ENCODE measurements at regions not wholly inside any gene's neighbourhood (a gene's known extent, or its start where the extent isn't known, plus 50 kb on each side); places are given as distances from the start of the nearest gene placed in this dataset.

- H3K9me3 Mint-ChIP-seq, result no peaks in the 10 kb centered on the region
- peaks cover 80% of the 10 kb centered on the region for H3K4me1 Mint-ChIP-seq (ENCODE audit: low read depth)
- H3K36me3 Mint-ChIP-seq (ENCODE audit: low read depth), result no peaks in the 10 kb centered on the region
- H3K27me3 Mint-ChIP-seq, result peaks cover 41% of the 10 kb centered on the region
- intact Hi-C loops (cut with micrococcal nuclease), result loop anchor here (10.0 kb wide), 1 partner anchor 489 kb away; no protein-coding TSS in a partner anchor
- peak overlapping the region; percentile 86 for H3K27ac Mint-ChIP-seq
- no peak overlapping the region for H3K4me3 Mint-ChIP-seq
Observed at GRCh38 chr7:22566176-22566575, 66.2 kb upstream of the STEAP1B start.

GRCh38 chr7:22565315-22565811 is 65.4 kb upstream of the STEAP1B start:
- Mint-ChIP-seq H3K9me3 (no peaks in the 10 kb centered on the region), H3K4me1 (ENCODE audit: low read depth) (peaks cover 72% of the 10 kb centered on the region), H3K27me3 (peaks cover 42% of the 10 kb centered on the region), H3K27ac (peak overlapping the region; percentile 86), H3K4me3 (peak overlapping the region; percentile 35), H3K36me3 (ENCODE audit: low read depth) (no peaks in the 10 kb centered on the region)
- intact Hi-C loops (cut with micrococcal nuclease), result loop anchor here (1.0 to 10.0 kb wide), 2 partner anchors 22 to 489 kb away; no protein-coding TSS in a partner anchor

GRCh38 chr7:22564511-22565045 is 64.6 kb upstream of the STEAP1B start:
- Mint-ChIP-seq H3K36me3 (ENCODE audit: low read depth) (no peaks in the 10 kb centered on the region), H3K27ac (peak overlapping the region; percentile 86), H3K9me3 (no peaks in the 10 kb centered on the region), H3K27me3 (peaks cover 42% of the 10 kb centered on the region), H3K4me1 (ENCODE audit: low read depth) (peaks cover 64% of the 10 kb centered on the region), H3K4me3 (peak overlapping the region; percentile 17)
- intact Hi-C loops (cut with micrococcal nuclease), result loop anchor here (1.0 to 10.0 kb wide), 3 partner anchors 23 to 490 kb away; no protein-coding TSS in a partner anchor

- no peaks in the 10 kb centered on the region for H3K36me3 Mint-ChIP-seq (ENCODE audit: low read depth)
- H3K4me1 Mint-ChIP-seq (ENCODE audit: low read depth), result peaks cover 55% of the 10 kb centered on the region
- intact Hi-C loops (cut with micrococcal nuclease), result loop anchor here (5.0 to 10.0 kb wide), 2 partner anchors 94 to 491 kb away; no protein-coding TSS in a partner anchor
- H3K27ac Mint-ChIP-seq, result peak overlapping the region; percentile 15
- H3K4me3 Mint-ChIP-seq, result no peak overlapping the region
- no peaks in the 10 kb centered on the region for H3K9me3 Mint-ChIP-seq
- peaks cover 40% of the 10 kb centered on the region for H3K27me3 Mint-ChIP-seq
Observed at GRCh38 chr7:22563621-22564241, 63.7 kb upstream of the STEAP1B start.

GRCh38 chr7:22563032-22563501 is 63.1 kb upstream of the STEAP1B start:
- Mint-ChIP-seq H3K4me3 (no peak overlapping the region), H3K27me3 (peaks cover 33% of the 10 kb centered on the region), H3K36me3 (ENCODE audit: low read depth) (no peaks in the 10 kb centered on the region), H3K9me3 (no peaks in the 10 kb centered on the region), H3K27ac (peak overlapping the region; percentile 15), H3K4me1 (ENCODE audit: low read depth) (peaks cover 51% of the 10 kb centered on the region)
- intact Hi-C loops (cut with micrococcal nuclease), result loop anchor here (5.0 to 10.0 kb wide), 2 partner anchors 94 to 492 kb away; no protein-coding TSS in a partner anchor

- no peaks in the 10 kb centered on the region for H3K36me3 Mint-ChIP-seq (ENCODE audit: low read depth)
- peaks cover 49% of the 10 kb centered on the region for H3K4me1 Mint-ChIP-seq (ENCODE audit: low read depth)
- peaks cover 27% of the 10 kb centered on the region for H3K27me3 Mint-ChIP-seq
- intact Hi-C loops (cut with micrococcal nuclease), result loop anchor here (5.0 to 10.0 kb wide), 2 partner anchors 95 to 493 kb away; no protein-coding TSS in a partner anchor
- H3K9me3 Mint-ChIP-seq, result no peaks in the 10 kb centered on the region
- no peak overlapping the region for H3K27ac Mint-ChIP-seq
- no peak overlapping the region for H3K4me3 Mint-ChIP-seq
Observed at GRCh38 chr7:22561895-22562593, 62.1 kb upstream of the STEAP1B start.

GRCh38 chr7:22561321-22561811 is 61.4 kb upstream of the STEAP1B start:
- intact Hi-C loops (cut with micrococcal nuclease), result loop anchor here (5.0 to 10.0 kb wide), 2 partner anchors 96 to 493 kb away; no protein-coding TSS in a partner anchor
- Mint-ChIP-seq H3K4me1 (ENCODE audit: low read depth) (peaks cover 46% of the 10 kb centered on the region), H3K9me3 (no peaks in the 10 kb centered on the region), H3K27ac (no peak overlapping the region), H3K36me3 (ENCODE audit: low read depth) (no peaks in the 10 kb centered on the region), H3K27me3 (peaks cover 30% of the 10 kb centered on the region), H3K4me3 (no peak overlapping the region)

- H3K4me3 Mint-ChIP-seq, result no peak overlapping the region
- H3K27me3 Mint-ChIP-seq, result peaks cover 40% of the 10 kb centered on the region
- peaks cover 32% of the 10 kb centered on the region for H3K4me1 Mint-ChIP-seq (ENCODE audit: low read depth)
- no peaks in the 10 kb centered on the region for H3K36me3 Mint-ChIP-seq (ENCODE audit: low read depth)
- H3K9me3 Mint-ChIP-seq, result no peaks in the 10 kb centered on the region
- intact Hi-C loops (cut with micrococcal nuclease), result loop anchor here (1.0 to 10.0 kb wide), 4 partner anchors 97 to 495 kb away; no protein-coding TSS in a partner anchor
- H3K27ac Mint-ChIP-seq, result no peak overlapping the region
Observed at GRCh38 chr7:22559829-22560489, 60.0 kb upstream of the STEAP1B start.

GRCh38 chr7:22557167-22557566 is 57.2 kb upstream of the STEAP1B start:
- H3K36me3 Mint-ChIP-seq (ENCODE audit: low read depth), result no peaks in the 10 kb centered on the region
- H3K9me3 Mint-ChIP-seq, result no peaks in the 10 kb centered on the region
- H3K27me3 Mint-ChIP-seq, result peaks cover 41% of the 10 kb centered on the region
- intact Hi-C loops (cut with micrococcal nuclease), result no loop called here
- no peak overlapping the region for H3K27ac Mint-ChIP-seq
- peaks cover 4% of the 10 kb centered on the region for H3K4me1 Mint-ChIP-seq (ENCODE audit: low read depth)
- no peak overlapping the region for H3K4me3 Mint-ChIP-seq

GRCh38 chr7:22555476-22555875 is 55.5 kb upstream of the STEAP1B start:
- Mint-ChIP-seq H3K27me3 (peaks cover 51% of the 10 kb centered on the region), H3K4me1 (ENCODE audit: low read depth) (no peaks in the 10 kb centered on the region), H3K4me3 (no peak overlapping the region), H3K27ac (no peak overlapping the region), H3K9me3 (no peaks in the 10 kb centered on the region), H3K36me3 (ENCODE audit: low read depth) (no peaks in the 10 kb centered on the region)
- intact Hi-C loops (cut with micrococcal nuclease), result no loop called here

GRCh38 chr7:22554184-22554583 is 54.2 kb upstream of the STEAP1B start:
- H3K36me3 Mint-ChIP-seq (ENCODE audit: low read depth), result no peaks in the 10 kb centered on the region
- no peak overlapping the region for H3K4me3 Mint-ChIP-seq
- peaks cover 10% of the 10 kb centered on the region for H3K4me1 Mint-ChIP-seq (ENCODE audit: low read depth)
- peaks cover 64% of the 10 kb centered on the region for H3K27me3 Mint-ChIP-seq
- H3K9me3 Mint-ChIP-seq, result no peaks in the 10 kb centered on the region
- intact Hi-C loops (cut with micrococcal nuclease), result no loop called here
- no peak overlapping the region for H3K27ac Mint-ChIP-seq

GRCh38 chr7:22551768-22552513 is 52.0 kb upstream of the STEAP1B start:
- H3K27ac Mint-ChIP-seq, result no peak overlapping the region
- H3K4me1 Mint-ChIP-seq (ENCODE audit: low read depth), result peaks cover 10% of the 10 kb centered on the region
- H3K4me3 Mint-ChIP-seq, result no peak overlapping the region
- H3K9me3 Mint-ChIP-seq, result no peaks in the 10 kb centered on the region
- H3K36me3 Mint-ChIP-seq (ENCODE audit: low read depth), result no peaks in the 10 kb centered on the region
- peaks cover 81% of the 10 kb centered on the region for H3K27me3 Mint-ChIP-seq
- intact Hi-C loops (cut with micrococcal nuclease), result no loop called here

Measured in dendritic cell treated with granulocyte-macrophage colony-stimulating factor and Interleukin-4, amounts not matched to agents 40 ng/mL and 50 ng/mL, for 4 days (primary cell).